ENCODE measurements at regions not wholly inside any gene's neighbourhood (a gene's known extent, or its start where the extent isn't known, plus 50 kb on each side); places are given as distances from the start of the nearest gene placed in this dataset.
A peak's percentile ranks its signal among the peaks of the same experiment; 100 is the strongest.
"Not testable (repeated sequence)": the region's sequence is repeated elsewhere in the genome, so short reads cannot be mapped to it uniquely, and the experiment has no call there.

DNA sequence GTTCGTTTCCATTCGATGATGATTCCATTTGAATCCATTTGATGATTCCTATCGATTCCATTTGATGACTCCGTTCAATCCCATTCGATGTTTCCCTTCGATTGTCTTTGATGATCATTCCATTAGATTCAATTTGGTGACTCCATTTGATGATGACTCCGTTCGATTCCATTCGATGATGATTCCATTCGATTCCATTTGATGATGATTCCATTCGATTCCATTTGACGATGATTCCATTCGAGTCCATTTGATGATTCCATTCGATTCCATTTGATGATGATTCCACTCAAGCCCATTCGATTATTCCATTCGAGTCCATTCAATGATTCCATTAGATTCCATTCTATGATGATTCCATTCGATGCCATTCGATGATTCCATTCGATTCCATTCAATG lies 2730.6 kb downstream of the RPIA start:
- H3K4me2 ChIP-seq (ENCODE audit: low read length); H3F3A ChIP-seq (ENCODE audit: low read length, unreplicated experiment); BruUV-seq (replicated peaks); H3K4me1 ChIP-seq (ENCODE audit: insufficient read depth, low read length); H3K4me3 ChIP-seq (ENCODE audit: low read length); H4K20me1 ChIP-seq (ENCODE audit: low read length); intact Hi-C loops (cut with micrococcal nuclease); CTCF ChIA-PET; H3K27ac ChIP-seq (ENCODE audit: low read length); H3K9me2 ChIP-seq (replicated peaks; ENCODE audit: low read length); H3K79me2 ChIP-seq (ENCODE audit: low read length); H2AFZ ChIP-seq (ENCODE audit: low read length); H3K36me3 ChIP-seq (ENCODE audit: low read depth, low read length); POLR2A ChIA-PET (ENCODE audit: unreplicated experiment); H3K9ac ChIP-seq (ENCODE audit: low read length); ATAC-seq: not testable (repeated sequence)
- DNase-seq = peak; percentile 1
- Histone ChIP-seq H3K9me3 (ENCODE audit: low read length) (peaks cover 21% of the 10 kb centered on the region), H3K27me3 (ENCODE audit: low read length) (peaks cover 29% of the 10 kb centered on the region)

DNA sequence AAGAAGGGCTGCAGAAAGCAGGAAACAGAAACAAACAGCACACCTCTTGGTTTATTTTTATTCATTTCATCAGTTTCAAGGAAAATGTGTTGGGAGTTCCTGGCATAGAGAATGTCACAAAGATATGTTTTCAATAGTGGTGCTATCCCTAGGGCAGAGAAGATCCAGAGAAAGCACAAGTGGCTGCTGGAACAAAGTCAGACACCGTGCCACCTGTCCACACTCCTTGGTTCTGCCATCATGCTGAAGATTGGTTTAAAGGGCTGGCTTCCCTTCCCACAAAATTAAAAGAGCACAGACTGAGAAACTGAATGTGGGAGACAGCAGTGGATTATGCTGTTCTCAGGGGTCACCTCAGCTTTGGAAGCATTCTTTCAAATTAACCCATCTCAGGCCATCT lies 2735.7 kb downstream of the RPIA start:
- H3K79me2 ChIP-seq (ENCODE audit: low read length); H4K20me1 ChIP-seq (ENCODE audit: low read length); H3K4me1 ChIP-seq (ENCODE audit: insufficient read depth, low read length); BruUV-seq (replicated peaks); ATAC-seq; DNase-seq; H2AFZ ChIP-seq (ENCODE audit: low read length); H3F3A ChIP-seq (ENCODE audit: low read length, unreplicated experiment); CTCF ChIA-PET; H3K4me3 ChIP-seq (ENCODE audit: low read length); H3K27ac ChIP-seq (ENCODE audit: low read length); H3K4me2 ChIP-seq (ENCODE audit: low read length); H3K36me3 ChIP-seq (ENCODE audit: low read depth, low read length); H3K9me2 ChIP-seq (replicated peaks; ENCODE audit: low read length); intact Hi-C loops (cut with micrococcal nuclease); POLR2A ChIA-PET (ENCODE audit: unreplicated experiment); H3K9ac ChIP-seq (ENCODE audit: low read length): not testable (repeated sequence)
- Histone ChIP-seq H3K9me3 (ENCODE audit: low read length) (peaks cover 11% of the 10 kb centered on the region), H3K27me3 (ENCODE audit: low read length) (peaks cover 14% of the 10 kb centered on the region)

DNA sequence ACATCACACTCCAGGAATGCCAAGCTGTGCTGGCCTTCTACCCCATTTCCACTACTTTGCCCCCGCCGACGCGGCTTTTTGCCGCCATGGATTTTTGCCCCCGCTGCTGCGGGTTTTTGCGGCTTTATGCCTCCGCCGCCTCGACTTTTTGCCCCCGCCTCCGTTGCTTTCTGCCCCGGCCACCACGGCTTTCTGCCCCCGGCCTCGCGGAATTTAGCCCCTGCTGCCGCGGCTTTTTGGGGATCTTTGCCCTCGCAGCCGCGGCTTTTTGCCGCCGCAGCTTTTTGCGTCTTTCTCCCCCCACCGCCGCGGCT lies 2750.4 kb downstream of the RPIA start:
- peak overlapping the region; percentile 55; the same call in 1 of the 2 replicates for H2AFZ ChIP-seq (ENCODE audit: low read length)
- CTCF ChIA-PET; BruUV-seq (replicated peaks); H3K36me3 ChIP-seq (ENCODE audit: low read depth, low read length); intact Hi-C loops (cut with micrococcal nuclease); DNase-seq; H4K20me1 ChIP-seq (ENCODE audit: low read length); H3K27ac ChIP-seq (ENCODE audit: low read length); H3K4me1 ChIP-seq (ENCODE audit: insufficient read depth, low read length); H3F3A ChIP-seq (ENCODE audit: low read length, unreplicated experiment); H3K79me2 ChIP-seq (ENCODE audit: low read length); ATAC-seq; H3K9me3 ChIP-seq (ENCODE audit: low read length); H3K9me2 ChIP-seq (replicated peaks; ENCODE audit: low read length); POLR2A ChIA-PET (ENCODE audit: unreplicated experiment); H3K9ac ChIP-seq (ENCODE audit: low read length): not testable (repeated sequence)
- H3K27me3 ChIP-seq (ENCODE audit: low read length) = peaks cover 17% of the 10 kb centered on the region
- peak overlapping the region; percentile 63 for H3K4me2 ChIP-seq (ENCODE audit: low read length)
- H3K4me3 ChIP-seq (ENCODE audit: low read length) = peak overlapping the region; percentile 52

DNA sequence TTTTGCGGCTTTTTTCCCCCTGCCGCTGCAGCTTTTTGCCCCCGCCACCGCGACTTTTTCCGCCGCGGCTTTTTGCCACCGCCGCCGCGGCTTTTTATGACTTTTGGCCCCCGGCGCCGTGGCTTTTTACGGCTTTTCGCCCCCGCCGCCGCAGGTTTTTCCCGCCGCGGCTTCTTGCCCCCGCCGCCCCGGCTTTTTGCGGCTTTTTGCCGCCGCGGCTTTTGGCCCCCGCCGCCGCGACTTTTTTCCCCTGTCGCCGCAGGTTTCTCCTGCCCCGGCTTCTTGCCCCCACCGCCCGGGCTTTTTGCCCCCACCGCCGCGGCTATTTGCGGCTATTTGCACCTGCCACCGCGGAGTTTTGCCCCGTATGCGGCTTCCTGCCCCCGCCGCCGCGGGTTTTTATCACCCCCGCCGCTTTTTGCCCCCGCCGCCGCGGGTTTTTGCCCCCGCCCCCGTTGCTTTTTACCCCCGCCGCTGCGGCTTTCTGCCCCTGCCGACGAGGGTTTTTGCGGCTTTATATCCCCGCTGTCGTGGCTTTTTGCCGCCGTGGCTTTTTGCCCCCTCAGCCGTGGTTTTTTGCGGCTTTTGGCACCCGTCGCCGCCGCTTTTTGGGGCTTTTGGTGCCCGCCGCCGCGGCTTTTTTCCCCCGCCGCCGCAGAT lies 2750.9 kb downstream of the RPIA start:
- DNase-seq = peak; percentile 1
- no peak for ATAC-seq
- no peaks in the 10 kb centered on the region for H3K9me2 ChIP-seq (replicated peaks; ENCODE audit: low read length)
- BruUV-seq (replicated peaks) = no TSS peak
- H3K79me2 ChIP-seq (ENCODE audit: low read length) = no peaks in the 10 kb centered on the region
- no peaks in the 10 kb centered on the region for H3K4me1 ChIP-seq (ENCODE audit: insufficient read depth, low read length)
- H3K27ac ChIP-seq (ENCODE audit: low read length) = no peak overlapping the region
- H3F3A ChIP-seq (ENCODE audit: low read length, unreplicated experiment) = no peaks in the 10 kb centered on the region
- TF ChIP-seq, protein P1, sequence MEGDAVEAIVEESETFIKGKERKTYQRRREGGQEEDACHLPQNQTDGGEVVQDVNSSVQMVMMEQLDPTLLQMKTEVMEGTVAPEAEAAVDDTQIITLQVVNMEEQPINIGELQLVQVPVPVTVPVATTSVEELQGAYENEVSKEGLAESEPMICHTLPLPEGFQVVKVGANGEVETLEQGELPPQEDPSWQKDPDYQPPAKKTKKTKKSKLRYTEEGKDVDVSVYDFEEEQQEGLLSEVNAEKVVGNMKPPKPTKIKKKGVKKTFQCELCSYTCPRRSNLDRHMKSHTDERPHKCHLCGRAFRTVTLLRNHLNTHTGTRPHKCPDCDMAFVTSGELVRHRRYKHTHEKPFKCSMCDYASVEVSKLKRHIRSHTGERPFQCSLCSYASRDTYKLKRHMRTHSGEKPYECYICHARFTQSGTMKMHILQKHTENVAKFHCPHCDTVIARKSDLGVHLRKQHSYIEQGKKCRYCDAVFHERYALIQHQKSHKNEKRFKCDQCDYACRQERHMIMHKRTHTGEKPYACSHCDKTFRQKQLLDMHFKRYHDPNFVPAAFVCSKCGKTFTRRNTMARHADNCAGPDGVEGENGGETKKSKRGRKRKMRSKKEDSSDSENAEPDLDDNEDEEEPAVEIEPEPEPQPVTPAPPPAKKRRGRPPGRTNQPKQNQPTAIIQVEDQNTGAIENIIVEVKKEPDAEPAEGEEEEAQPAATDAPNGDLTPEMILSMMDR (conservative IDR thresholded peaks at IDR 0.05; ENCODE audit: low read depth, low read length) = no peak
- peak; percentile 67 for TF ChIP-seq EZH2 (IDR thresholded peaks at IDR 0.05; ENCODE audit: low read length, unreplicated experiment)
- H3K4me3 ChIP-seq (ENCODE audit: low read length) = peak overlapping the region; percentile 52
- H3K4me2 ChIP-seq (ENCODE audit: low read length) = peak overlapping the region; percentile 63
- H3K36me3 ChIP-seq (ENCODE audit: low read depth, low read length) = no peaks in the 10 kb centered on the region
- CTCF ChIA-PET = no interaction called here
- no peaks in the 10 kb centered on the region for H4K20me1 ChIP-seq (ENCODE audit: low read length)
- H3K9me3 ChIP-seq (ENCODE audit: low read length) = no peaks in the 10 kb centered on the region
- peak overlapping the region; percentile 55; the same call in 1 of the 2 replicates for H2AFZ ChIP-seq (ENCODE audit: low read length)
- H3K27me3 ChIP-seq (ENCODE audit: low read length) = peaks cover 17% of the 10 kb centered on the region
- POLR2A ChIA-PET (ENCODE audit: unreplicated experiment) = no interaction called here
- H3K9ac ChIP-seq (ENCODE audit: low read length) = no peak overlapping the region
- intact Hi-C loops (cut with micrococcal nuclease) = no loop called here

DNA sequence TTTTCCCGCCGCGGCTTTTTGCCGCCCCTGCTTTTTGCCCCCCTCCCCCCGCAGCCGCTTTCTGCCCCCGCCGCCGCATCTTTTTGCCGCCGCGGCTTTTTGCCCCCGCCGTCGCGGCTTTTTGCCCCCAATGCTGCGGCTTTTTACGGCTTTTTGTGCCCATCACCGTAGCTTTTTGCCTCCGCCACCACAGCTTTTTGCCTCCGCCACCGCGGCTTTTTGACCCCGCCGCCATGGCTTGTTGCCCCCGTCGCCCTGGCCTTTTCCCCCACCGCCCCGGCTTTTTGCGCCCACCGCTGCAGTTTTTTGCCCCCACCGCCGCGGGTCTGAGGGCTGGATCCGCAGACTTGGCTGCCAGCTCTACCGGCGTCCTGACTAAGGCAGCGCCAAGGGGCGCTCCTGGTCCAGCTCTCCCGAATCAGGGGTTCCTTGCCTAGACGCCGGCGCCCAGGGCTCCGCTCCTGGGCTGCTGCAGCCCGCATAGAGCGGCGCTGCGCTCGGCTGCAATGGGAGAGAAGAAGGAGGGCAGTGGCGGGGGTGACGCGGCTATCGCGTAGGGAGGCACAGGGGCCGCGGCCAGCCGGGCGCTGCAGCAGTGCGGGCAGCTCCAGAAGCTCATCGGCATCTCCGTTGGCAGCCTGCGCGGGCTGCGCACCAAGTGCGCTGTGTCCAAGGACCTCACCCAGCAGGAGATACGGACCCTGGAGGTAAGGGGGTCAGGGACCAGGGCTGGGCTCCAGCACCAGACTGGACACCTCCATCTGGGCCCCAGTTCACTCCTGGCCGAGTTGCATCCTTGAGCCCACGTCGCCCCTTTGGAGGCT lies 2751.6 kb downstream of the RPIA start:
- H3F3A ChIP-seq (ENCODE audit: low read length, unreplicated experiment); BruUV-seq (replicated peaks); H3K27ac ChIP-seq (ENCODE audit: low read length); CTCF ChIA-PET; H3K9me2 ChIP-seq (replicated peaks; ENCODE audit: low read length); H2AFZ ChIP-seq (ENCODE audit: low read length); intact Hi-C loops (cut with micrococcal nuclease); H3K9me3 ChIP-seq (ENCODE audit: low read length); H3K36me3 ChIP-seq (ENCODE audit: low read depth, low read length); H4K20me1 ChIP-seq (ENCODE audit: low read length); H3K4me1 ChIP-seq (ENCODE audit: insufficient read depth, low read length); POLR2A ChIA-PET (ENCODE audit: unreplicated experiment); H3K79me2 ChIP-seq (ENCODE audit: low read length); H3K9ac ChIP-seq (ENCODE audit: low read length); ATAC-seq: not testable (repeated sequence)
- Histone ChIP-seq H3K4me2 (ENCODE audit: low read length) (peak overlapping the region; percentile 63), H3K27me3 (ENCODE audit: low read length) (peaks cover 17% of the 10 kb centered on the region), H3K4me3 (ENCODE audit: low read length) (peak overlapping the region; percentile 52)
- DNase-seq = peak; percentile 0

DNA sequence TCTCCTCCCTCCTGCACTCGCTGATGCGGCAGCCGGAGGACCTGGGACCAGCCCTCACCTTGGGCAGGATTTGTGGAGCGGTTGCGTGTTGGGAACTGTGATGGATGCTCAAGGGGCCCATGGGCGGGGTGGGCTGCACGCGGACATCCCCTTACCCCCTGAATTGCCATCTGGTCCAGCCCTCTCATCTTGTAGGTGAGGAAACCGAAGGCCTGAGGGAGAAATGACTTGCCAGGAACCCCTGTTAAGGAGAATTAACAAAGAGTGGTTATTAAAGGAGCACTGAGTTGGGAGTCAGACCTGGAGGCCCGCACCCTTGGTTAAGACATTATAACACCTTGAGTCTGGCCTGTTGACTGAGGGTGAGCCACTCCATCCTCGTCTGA lies 2752.2 kb downstream of the RPIA start:
- H3K9me2 ChIP-seq (replicated peaks; ENCODE audit: low read length); H3K27ac ChIP-seq (ENCODE audit: low read length); H3F3A ChIP-seq (ENCODE audit: low read length, unreplicated experiment); H3K9ac ChIP-seq (ENCODE audit: low read length); CTCF ChIA-PET; H3K4me1 ChIP-seq (ENCODE audit: insufficient read depth, low read length); intact Hi-C loops (cut with micrococcal nuclease); BruUV-seq (replicated peaks); H2AFZ ChIP-seq (ENCODE audit: low read length); H3K4me2 ChIP-seq (ENCODE audit: low read length); POLR2A ChIA-PET (ENCODE audit: unreplicated experiment); H3K79me2 ChIP-seq (ENCODE audit: low read length); H4K20me1 ChIP-seq (ENCODE audit: low read length); H3K9me3 ChIP-seq (ENCODE audit: low read length); H3K4me3 ChIP-seq (ENCODE audit: low read length); DNase-seq; H3K36me3 ChIP-seq (ENCODE audit: low read depth, low read length); ATAC-seq: not testable (repeated sequence)
- peaks cover 17% of the 10 kb centered on the region for H3K27me3 ChIP-seq (ENCODE audit: low read length)
